HFFc6 (cell line): ENCODE measurements at regions not wholly inside any gene's neighbourhood (a gene's known extent, or its start where the extent isn't known, plus 50 kb on each side); places are given as distances from the start of the nearest gene placed in this dataset.
"Not testable (repeated sequence)": the region's sequence is repeated elsewhere in the genome, so short reads cannot be mapped to it uniquely, and the experiment has no call there.

Source experiments
- DNase-seq: peaks from one replicate; pipeline ENCODE4 v3.0.0-alpha.2; 2018
- H3K27ac Mint-ChIP-seq: 2 replicates; pipeline ENCODE4 v1.8.0; 2020; ENCODE audit warnings: mild to moderate bottlenecking, mixed read lengths
- H3K27me3 Mint-ChIP-seq: 2 replicates; pipeline ENCODE4 v1.8.0; 2021; ENCODE audit warnings: mild to moderate bottlenecking, moderate library complexity, mixed read lengths; ENCODE audit not compliant: insufficient read depth
- H3K36me3 Mint-ChIP-seq: 2 replicates; pipeline ENCODE4 v1.8.0; 2021; ENCODE audit warnings: low read depth, mixed read lengths
- H3K4me1 Mint-ChIP-seq: 2 replicates; pipeline ENCODE4 v1.8.0; 2020; ENCODE audit warnings: low read depth, mixed read lengths
- H3K4me3 Mint-ChIP-seq: 2 replicates; pipeline ENCODE4 v1.8.0; 2020; ENCODE audit warnings: mild to moderate bottlenecking, moderate library complexity, mixed read lengths
- H3K9me3 Mint-ChIP-seq: 2 replicates; pipeline ENCODE4 v1.8.0; 2020; ENCODE audit warnings: mild to moderate bottlenecking, mixed read lengths
- CTCF ChIP-seq: fragments of 200-600 bp; sonication (generic); IDR thresholded peaks from 2 replicates; pipeline ENCODE4 v1.5.0; 2021; ENCODE audit warnings: antibody characterized with exemption, mild to moderate bottlenecking

- Mint-ChIP-seq H3K36me3 (peaks cover 26% of the 10 kb centered on the region), H3K4me1 (no peaks in the 10 kb centered on the region), H3K4me3 (no peak overlapping the region), H3K27me3 (peaks cover 7% of the 10 kb centered on the region; the same call in 1 of the 2 replicates), H3K9me3 (peaks cover 3% of the 10 kb centered on the region), H3K27ac (no peak overlapping the region)
- no peak for TF ChIP-seq CTCF
- no peak for DNase-seq
These were observed 195.3 kb downstream of the GJA1 start for GRCh38 chr6:121630716-121631115.

- H3K27ac Mint-ChIP-seq, H3K4me1 Mint-ChIP-seq, H3K27me3 Mint-ChIP-seq, H3K4me3 Mint-ChIP-seq, DNase-seq: not testable (repeated sequence)
- peaks cover 37% of the 10 kb centered on the region for H3K36me3 Mint-ChIP-seq
- peaks cover 13% of the 10 kb centered on the region for H3K9me3 Mint-ChIP-seq
These were observed 196.3 kb downstream of the GJA1 start for GRCh38 chr6:121631752-121632151.

GRCh38 chr6:121633309-121633708, 197.9 kb downstream of the GJA1 start:
- no peak overlapping the region for H3K27ac Mint-ChIP-seq
- H3K4me3 Mint-ChIP-seq: no peak overlapping the region
- peaks cover 39% of the 10 kb centered on the region for H3K36me3 Mint-ChIP-seq
- TF ChIP-seq CTCF: no peak
- H3K9me3 Mint-ChIP-seq: peaks cover 15% of the 10 kb centered on the region
- H3K27me3 Mint-ChIP-seq: no peaks in the 10 kb centered on the region
- no peaks in the 10 kb centered on the region for H3K4me1 Mint-ChIP-seq
- DNase-seq: no peak

GRCh38 chr6:121634586-121634985, 199.1 kb downstream of the GJA1 start:
- H3K27me3 Mint-ChIP-seq, H3K4me1 Mint-ChIP-seq, H3K27ac Mint-ChIP-seq, DNase-seq, H3K4me3 Mint-ChIP-seq: not testable (repeated sequence)
- H3K9me3 Mint-ChIP-seq: peaks cover 15% of the 10 kb centered on the region
- peaks cover 39% of the 10 kb centered on the region for H3K36me3 Mint-ChIP-seq

GRCh38 chr6:121635355-121635754, 199.9 kb downstream of the GJA1 start:
- Mint-ChIP-seq H3K4me3 (no peak overlapping the region), H3K9me3 (peaks cover 15% of the 10 kb centered on the region), H3K27ac (no peak overlapping the region), H3K4me1 (no peaks in the 10 kb centered on the region), H3K36me3 (peaks cover 39% of the 10 kb centered on the region), H3K27me3 (no peaks in the 10 kb centered on the region)
- no peak for TF ChIP-seq CTCF
- DNase-seq: no peak

- H3K4me1 Mint-ChIP-seq, DNase-seq, H3K27me3 Mint-ChIP-seq, H3K4me3 Mint-ChIP-seq, H3K27ac Mint-ChIP-seq: not testable (repeated sequence)
- H3K9me3 Mint-ChIP-seq: peaks cover 15% of the 10 kb centered on the region
- peaks cover 38% of the 10 kb centered on the region for H3K36me3 Mint-ChIP-seq
These were observed 200.8 kb downstream of the GJA1 start for GRCh38 chr6:121636217-121636616.

GRCh38 chr6:121639021-121639420, 203.6 kb downstream of the GJA1 start:
- TF ChIP-seq CTCF: no peak
- peaks cover 24% of the 10 kb centered on the region for H3K9me3 Mint-ChIP-seq
- H3K27me3 Mint-ChIP-seq: no peaks in the 10 kb centered on the region
- peaks cover 32% of the 10 kb centered on the region for H3K36me3 Mint-ChIP-seq
- no peaks in the 10 kb centered on the region; the same call in 1 of the 2 replicates for H3K4me1 Mint-ChIP-seq
- H3K27ac Mint-ChIP-seq: no peak overlapping the region
- DNase-seq: no peak
- H3K4me3 Mint-ChIP-seq: no peak overlapping the region
